Stimulated activated CD8-positive, alpha-beta memory T cell treated with anti-CD3 and anti-CD28 coated beads, Interleukin-12 subunit alpha, Interleukin-12 subunit beta, amount 100 ng/mL, for 24 hours (primary cell): ENCODE measurements at regions not wholly inside any gene's neighbourhood (a gene's known extent, or its start where the extent isn't known, plus 50 kb on each side); places are given as distances from the start of the nearest gene placed in this dataset.

ENCODE experiments used
- DNase-seq: peaks from one replicate; pipeline ENCODE4 v3.0.0-alpha.2; 2020; ENCODE audit errors: extremely low read depth

- DNase-seq: no peak
These were observed 313.6 kb upstream of the ZMIZ1 start for GRCh38 chr10:78755063-78755701.

- DNase-seq: no peak
These were observed 312.8 kb upstream of the ZMIZ1 start for GRCh38 chr10:78755877-78756455.

- DNase-seq: no peak
These were observed 312.0 kb upstream of the ZMIZ1 start for GRCh38 chr10:78756604-78757343.

GRCh38 chr10:78757344-78757925 lies 311.3 kb upstream of the ZMIZ1 start:
- DNase-seq: no peak

- no peak for DNase-seq
These were observed 310.6 kb upstream of the ZMIZ1 start for GRCh38 chr10:78758176-78758575.

GRCh38 chr10:78759456-78760120 lies 309.2 kb upstream of the ZMIZ1 start:
- no peak for DNase-seq

GRCh38 chr10:78760463-78761310 lies 308.1 kb upstream of the ZMIZ1 start:
- no peak for DNase-seq

GRCh38 chr10:78761311-78761781 lies 307.4 kb upstream of the ZMIZ1 start:
- DNase-seq: no peak

- DNase-seq: no peak
These were observed 306.6 kb upstream of the ZMIZ1 start for GRCh38 chr10:78762086-78762630.

- DNase-seq: no peak
These were observed 305.5 kb upstream of the ZMIZ1 start for GRCh38 chr10:78763234-78763633.

GRCh38 chr10:78763651-78764395 lies 304.9 kb upstream of the ZMIZ1 start:
- no peak for DNase-seq

GRCh38 chr10:78764436-78764835 lies 304.3 kb upstream of the ZMIZ1 start:
- no peak for DNase-seq

- DNase-seq: no peak
These were observed 303.8 kb upstream of the ZMIZ1 start for GRCh38 chr10:78764846-78765430.

GRCh38 chr10:78765726-78766335 lies 302.9 kb upstream of the ZMIZ1 start:
- no peak for DNase-seq

- DNase-seq: no peak
These were observed 302.2 kb upstream of the ZMIZ1 start for GRCh38 chr10:78766603-78767002.

- DNase-seq: no peak
These were observed 300.5 kb upstream of the ZMIZ1 start for GRCh38 chr10:78768041-78768835.

- DNase-seq: no peak
These were observed 299.9 kb upstream of the ZMIZ1 start for GRCh38 chr10:78768876-78769275.

- DNase-seq: no peak
These were observed 299.2 kb upstream of the ZMIZ1 start for GRCh38 chr10:78769526-78769925.
